ENCODE measurements at regions not wholly inside any gene's neighbourhood (a gene's known extent, or its start where the extent isn't known, plus 50 kb on each side); places are given as distances from the start of the nearest gene placed in this dataset.

DNA sequence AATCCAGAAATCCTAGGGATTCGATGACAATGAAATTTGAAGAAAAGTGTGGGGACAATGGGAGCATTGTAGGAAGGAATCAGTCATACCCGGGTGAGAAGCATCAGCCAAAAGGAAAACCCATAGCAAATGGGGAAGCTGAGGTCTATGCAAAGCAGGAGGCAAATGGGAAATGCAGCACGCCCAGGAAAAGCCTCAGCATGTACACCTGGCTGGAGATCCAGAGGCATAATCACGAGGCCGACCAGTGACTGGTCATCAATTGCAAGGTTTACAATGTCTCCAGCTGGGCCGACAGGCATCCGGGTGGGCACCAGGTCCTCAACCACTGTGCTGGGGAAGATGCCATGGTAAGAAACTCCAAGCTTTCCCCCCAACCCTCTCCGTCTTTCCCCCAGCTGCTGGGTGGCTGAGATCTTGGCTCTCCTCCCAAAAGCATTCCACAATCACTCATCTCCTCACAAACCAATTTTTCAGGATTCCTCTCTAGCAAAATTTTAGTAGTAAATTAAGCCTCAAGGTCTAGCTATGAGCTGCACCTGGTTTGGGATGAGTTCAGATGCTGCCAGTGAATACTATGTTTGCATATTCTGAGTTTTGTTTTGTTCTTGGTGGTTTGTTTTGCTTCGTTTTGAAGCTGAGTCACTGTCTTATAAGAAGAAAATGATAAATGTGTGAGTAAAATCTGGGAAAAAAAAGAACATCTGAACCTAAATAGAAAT, 98.0 kb upstream of the OR5AK2 start:
- H3K27me3 Mint-ChIP-seq, result peaks cover 25% of the 10 kb centered on the region
- H3K27ac Mint-ChIP-seq, result no peak overlapping the region
- H3K9me3 Mint-ChIP-seq, result no peaks in the 10 kb centered on the region
- no peaks in the 10 kb centered on the region for H3K36me3 Mint-ChIP-seq
- H3K4me3 Mint-ChIP-seq, result no peak overlapping the region
- DNase-seq (ENCODE audit: extremely low spot score, unreplicated experiment), result no peak
- TF ChIP-seq, protein P1, sequence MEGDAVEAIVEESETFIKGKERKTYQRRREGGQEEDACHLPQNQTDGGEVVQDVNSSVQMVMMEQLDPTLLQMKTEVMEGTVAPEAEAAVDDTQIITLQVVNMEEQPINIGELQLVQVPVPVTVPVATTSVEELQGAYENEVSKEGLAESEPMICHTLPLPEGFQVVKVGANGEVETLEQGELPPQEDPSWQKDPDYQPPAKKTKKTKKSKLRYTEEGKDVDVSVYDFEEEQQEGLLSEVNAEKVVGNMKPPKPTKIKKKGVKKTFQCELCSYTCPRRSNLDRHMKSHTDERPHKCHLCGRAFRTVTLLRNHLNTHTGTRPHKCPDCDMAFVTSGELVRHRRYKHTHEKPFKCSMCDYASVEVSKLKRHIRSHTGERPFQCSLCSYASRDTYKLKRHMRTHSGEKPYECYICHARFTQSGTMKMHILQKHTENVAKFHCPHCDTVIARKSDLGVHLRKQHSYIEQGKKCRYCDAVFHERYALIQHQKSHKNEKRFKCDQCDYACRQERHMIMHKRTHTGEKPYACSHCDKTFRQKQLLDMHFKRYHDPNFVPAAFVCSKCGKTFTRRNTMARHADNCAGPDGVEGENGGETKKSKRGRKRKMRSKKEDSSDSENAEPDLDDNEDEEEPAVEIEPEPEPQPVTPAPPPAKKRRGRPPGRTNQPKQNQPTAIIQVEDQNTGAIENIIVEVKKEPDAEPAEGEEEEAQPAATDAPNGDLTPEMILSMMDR (conservative IDR thresholded peaks at IDR 0.05), result no peak
- H3K4me1 Mint-ChIP-seq (ENCODE audit: unreplicated experiment), result no peaks in the 10 kb centered on the region

DNA sequence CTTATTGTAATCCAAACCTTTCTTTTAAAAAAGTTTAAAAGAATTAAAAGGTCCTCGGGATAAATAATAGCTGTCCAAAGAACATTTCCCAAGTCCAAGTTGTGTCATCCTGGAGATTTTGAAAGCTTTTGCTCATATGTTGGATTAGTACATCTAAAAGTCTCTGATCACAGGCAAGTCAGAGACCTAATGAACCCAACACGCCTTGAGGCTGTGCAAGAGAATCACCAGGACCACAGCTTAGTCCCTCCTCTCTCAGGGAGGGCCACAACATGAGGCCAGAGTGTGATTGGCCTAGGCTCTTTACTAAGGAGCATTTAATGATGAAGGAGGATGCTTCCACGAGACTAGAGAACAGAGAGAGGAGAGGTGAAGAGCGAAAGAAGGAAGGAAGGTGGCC, 98.7 kb upstream of the OR5AK2 start:
- TF ChIP-seq, protein P1 (conservative IDR thresholded peaks at IDR 0.05), result no peak
- DNase-seq (ENCODE audit: extremely low spot score, unreplicated experiment), result no peak
- Mint-ChIP-seq H3K36me3 (no peaks in the 10 kb centered on the region), H3K27me3 (peaks cover 20% of the 10 kb centered on the region), H3K4me1 (ENCODE audit: unreplicated experiment) (peaks cover 5% of the 10 kb centered on the region), H3K27ac (no peak overlapping the region), H3K9me3 (no peaks in the 10 kb centered on the region), H3K4me3 (no peak overlapping the region)

DNA sequence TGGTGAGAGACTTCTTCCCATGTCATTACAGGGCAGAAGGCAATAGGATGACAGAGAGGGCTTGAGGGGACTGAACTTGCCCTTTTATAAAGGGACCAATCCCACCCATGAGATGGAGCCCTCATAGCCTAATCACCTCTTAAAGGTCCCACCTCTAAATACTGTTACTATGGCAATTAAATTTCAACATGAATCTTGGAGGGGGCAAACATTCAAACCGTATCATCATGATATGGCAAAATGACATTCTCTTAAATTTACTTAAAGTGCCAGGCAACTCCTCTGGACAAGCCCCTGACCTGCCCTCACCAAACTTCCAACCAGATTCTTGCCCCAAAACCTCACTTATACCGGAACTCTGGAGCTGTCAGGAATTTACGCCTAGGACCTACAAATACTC, 100.8 kb upstream of the OR5AK2 start:
- TF ChIP-seq, protein P1 (conservative IDR thresholded peaks at IDR 0.05), result no peak
- H3K9me3 Mint-ChIP-seq, result no peaks in the 10 kb centered on the region
- peaks cover 8% of the 10 kb centered on the region for H3K4me1 Mint-ChIP-seq (ENCODE audit: unreplicated experiment)
- peaks cover 15% of the 10 kb centered on the region for H3K27me3 Mint-ChIP-seq
- H3K4me3 Mint-ChIP-seq, result no peak overlapping the region
- H3K36me3 Mint-ChIP-seq, result no peaks in the 10 kb centered on the region
- DNase-seq (ENCODE audit: extremely low spot score, unreplicated experiment), result no peak
- no peak overlapping the region for H3K27ac Mint-ChIP-seq

DNA sequence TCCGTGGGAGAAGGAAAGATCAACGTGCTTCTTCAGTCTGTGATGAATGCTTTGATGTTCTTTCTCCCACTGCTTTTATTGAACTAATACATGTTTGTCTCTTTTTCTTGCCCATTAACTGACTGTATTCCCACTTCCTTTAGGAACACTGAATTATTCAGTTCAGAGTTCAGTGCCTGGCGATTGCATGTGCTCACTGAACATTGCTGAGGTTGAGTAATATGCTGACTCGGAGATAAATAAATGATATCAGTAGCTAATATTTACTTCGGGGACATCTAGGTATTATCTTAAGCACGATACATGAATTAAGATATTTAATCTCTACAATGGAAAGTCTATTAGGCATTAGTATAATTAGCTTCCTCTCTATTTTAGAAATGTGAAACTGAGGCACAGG, 102.3 kb upstream of the OR5AK2 start:
- H3K36me3 Mint-ChIP-seq, result no peaks in the 10 kb centered on the region
- H3K9me3 Mint-ChIP-seq, result no peaks in the 10 kb centered on the region
- no peak for DNase-seq (ENCODE audit: extremely low spot score, unreplicated experiment)
- H3K4me1 Mint-ChIP-seq (ENCODE audit: unreplicated experiment), result peaks cover 8% of the 10 kb centered on the region
- H3K27me3 Mint-ChIP-seq, result peaks cover 8% of the 10 kb centered on the region
- no peak overlapping the region for H3K4me3 Mint-ChIP-seq
- H3K27ac Mint-ChIP-seq, result no peak overlapping the region
- TF ChIP-seq, protein P1 (conservative IDR thresholded peaks at IDR 0.05), result no peak

DNA sequence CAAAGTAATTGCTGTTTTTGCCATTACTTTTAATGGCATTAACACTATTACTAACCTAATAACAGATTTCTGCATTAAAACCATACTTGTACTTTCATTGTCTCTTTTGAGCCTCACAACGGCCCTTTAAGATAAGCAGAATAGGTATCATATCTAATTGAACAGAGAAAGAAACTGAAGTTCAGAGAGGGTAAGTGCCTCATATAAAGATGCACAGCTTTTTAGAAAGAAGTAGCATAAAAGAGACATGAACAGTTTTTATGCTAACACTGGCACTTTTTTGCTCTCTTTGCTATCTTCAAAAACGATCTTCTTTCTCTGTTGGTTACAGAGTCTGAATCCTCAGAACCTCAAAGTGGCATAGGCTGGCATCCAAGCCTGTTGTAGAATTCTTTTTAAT, 102.9 kb upstream of the OR5AK2 start:
- TF ChIP-seq, protein P1 (conservative IDR thresholded peaks at IDR 0.05), result no peak
- no peak for DNase-seq (ENCODE audit: extremely low spot score, unreplicated experiment)
- Mint-ChIP-seq H3K9me3 (no peaks in the 10 kb centered on the region), H3K36me3 (no peaks in the 10 kb centered on the region), H3K27me3 (peaks cover 8% of the 10 kb centered on the region), H3K4me1 (ENCODE audit: unreplicated experiment) (peaks cover 8% of the 10 kb centered on the region), H3K4me3 (no peak overlapping the region), H3K27ac (no peak overlapping the region)

All from type B pancreatic cell (in vitro differentiated cells).